DND-41 (cell line): ENCODE measurements at regions not wholly inside any gene's neighbourhood (a gene's known extent, or its start where the extent isn't known, plus 50 kb on each side); places are given as distances from the start of the nearest gene placed in this dataset.

Experiments used
- ATAC-seq: fragments of 200-7000 bp; cut with Tn5 transposase; 3 replicates; pipeline ENCODE4 v1.9.1; 2021; ENCODE audit warnings: low read depth; ENCODE audit not compliant: insufficient read depth
- DNase-seq: peaks from one replicate; pipeline ENCODE4 v3.0.0-alpha.2; 2020
- H2AFZ ChIP-seq: 2 replicates; pipeline ENCODE4 v1.6.0; 2012; ENCODE audit warnings: low read depth, low read length
- H3K27ac ChIP-seq: 2 replicates; pipeline ENCODE4 v1.5.1; 2012; ENCODE audit warnings: low read length, inconsistent platforms
- H3K27me3 ChIP-seq: fragments of 200-600 bp; sonication (generic); 2 replicates; pipeline ENCODE4 v1.6.0; 2012; ENCODE audit warnings: low read length, mild to moderate bottlenecking, inconsistent platforms; ENCODE audit not compliant: insufficient read depth, poor library complexity
- H3K36me3 ChIP-seq: 2 replicates; pipeline ENCODE4 v1.5.1; 2012; ENCODE audit warnings: low read length, inconsistent platforms; ENCODE audit not compliant: insufficient read depth
- H3K4me1 ChIP-seq: 2 replicates; pipeline ENCODE4 v1.5.1; 2012; ENCODE audit warnings: mild to moderate bottlenecking, low read length; ENCODE audit not compliant: insufficient read depth
- H3K4me2 ChIP-seq: 2 replicates; pipeline ENCODE4 v1.6.0; 2012; ENCODE audit warnings: mild to moderate bottlenecking, moderate library complexity, low read length, inconsistent platforms; ENCODE audit not compliant: insufficient read depth
- H3K4me3 ChIP-seq, 2 experiments: fragments of 200-600 bp in 1 of 2; shearing (Covaris generic) in 1 of 2; 2 replicates each; pipeline ENCODE4 v1.5.1; 2012 to 2016; ENCODE audit warnings: inconsistent platforms in 2 of 2, low read length in 2 of 2, mild to moderate bottlenecking in 2 of 2, low read depth in 1 of 2, moderate library complexity in 1 of 2
- H3K79me2 ChIP-seq: 2 replicates; pipeline ENCODE4 v1.6.0; 2012; ENCODE audit warnings: low read length, inconsistent platforms; ENCODE audit not compliant: insufficient read depth
- H3K9ac ChIP-seq: 2 replicates; pipeline ENCODE4 v1.6.0; 2012; ENCODE audit warnings: low read depth, mild to moderate bottlenecking, inconsistent platforms, low read length, moderate library complexity
- H3K9me3 ChIP-seq: 2 replicates; pipeline ENCODE4 v1.5.1; 2012; ENCODE audit warnings: low read length, moderate library complexity, mild to moderate bottlenecking, inconsistent platforms; ENCODE audit not compliant: insufficient read depth, severe bottlenecking
- H4K20me1 ChIP-seq: 2 replicates; pipeline ENCODE4 v1.6.0; 2012; ENCODE audit warnings: low read length; ENCODE audit not compliant: insufficient read depth
- EZH2 ChIP-seq: IDR thresholded peaks from 3 replicates; pipeline ENCODE4 v1.6.1; 2012; ENCODE audit warnings: borderline replicate concordance, low read depth, mild to moderate bottlenecking, moderate library complexity, low read length, inconsistent platforms; ENCODE audit not compliant: severe bottlenecking
- TF ChIP-seq, protein P1 (sequence below): IDR thresholded peaks from 2 replicates; pipeline ENCODE4 v1.5.1; 2012; ENCODE audit warnings: borderline replicate concordance, low read length, moderate library complexity, mild to moderate bottlenecking; ENCODE audit not compliant: poor library complexity, severe bottlenecking; ENCODE audit errors: extremely low read depth

- no peaks in the 10 kb centered on the region for H3K36me3 ChIP-seq
- H3K9ac ChIP-seq: no peak overlapping the region
- H3K9me3 ChIP-seq: no peaks in the 10 kb centered on the region
- ATAC-seq (no peak), DNase-seq (no peak)
- no peak overlapping the region for H3K27ac ChIP-seq
- H3K4me1 ChIP-seq: no peaks in the 10 kb centered on the region
- H3K4me2 ChIP-seq: no peak overlapping the region
- H2AFZ ChIP-seq: no peak overlapping the region
- H3K4me3 ChIP-seq: no peak overlapping the region
- no peaks in the 10 kb centered on the region for H3K27me3 ChIP-seq
- TF ChIP-seq EZH2: no peak
- TF ChIP-seq, protein P1, sequence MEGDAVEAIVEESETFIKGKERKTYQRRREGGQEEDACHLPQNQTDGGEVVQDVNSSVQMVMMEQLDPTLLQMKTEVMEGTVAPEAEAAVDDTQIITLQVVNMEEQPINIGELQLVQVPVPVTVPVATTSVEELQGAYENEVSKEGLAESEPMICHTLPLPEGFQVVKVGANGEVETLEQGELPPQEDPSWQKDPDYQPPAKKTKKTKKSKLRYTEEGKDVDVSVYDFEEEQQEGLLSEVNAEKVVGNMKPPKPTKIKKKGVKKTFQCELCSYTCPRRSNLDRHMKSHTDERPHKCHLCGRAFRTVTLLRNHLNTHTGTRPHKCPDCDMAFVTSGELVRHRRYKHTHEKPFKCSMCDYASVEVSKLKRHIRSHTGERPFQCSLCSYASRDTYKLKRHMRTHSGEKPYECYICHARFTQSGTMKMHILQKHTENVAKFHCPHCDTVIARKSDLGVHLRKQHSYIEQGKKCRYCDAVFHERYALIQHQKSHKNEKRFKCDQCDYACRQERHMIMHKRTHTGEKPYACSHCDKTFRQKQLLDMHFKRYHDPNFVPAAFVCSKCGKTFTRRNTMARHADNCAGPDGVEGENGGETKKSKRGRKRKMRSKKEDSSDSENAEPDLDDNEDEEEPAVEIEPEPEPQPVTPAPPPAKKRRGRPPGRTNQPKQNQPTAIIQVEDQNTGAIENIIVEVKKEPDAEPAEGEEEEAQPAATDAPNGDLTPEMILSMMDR: no peak
- no peaks in the 10 kb centered on the region for H3K79me2 ChIP-seq
- no peaks in the 10 kb centered on the region for H4K20me1 ChIP-seq
These were observed 231.6 kb downstream of the ZIC1 start for GRCh38 chr3:147640781-147641180.

- Histone ChIP-seq H4K20me1 (no peaks in the 10 kb centered on the region), H3K9me3 (no peaks in the 10 kb centered on the region), H3K4me2 (no peak overlapping the region), H3K9ac (no peak overlapping the region), H3K79me2 (no peaks in the 10 kb centered on the region), H3K4me1 (no peaks in the 10 kb centered on the region), H3K36me3 (no peaks in the 10 kb centered on the region), H3K27me3 (no peaks in the 10 kb centered on the region), H3K4me3 (no peak overlapping the region), H2AFZ (no peak overlapping the region), H3K27ac (no peak overlapping the region)
- TF ChIP-seq, protein P1: no peak
- no peak for TF ChIP-seq EZH2
- ATAC-seq (no peak), DNase-seq (no peak)
These were observed 236.6 kb downstream of the ZIC1 start for GRCh38 chr3:147645761-147646160.

DNA sequence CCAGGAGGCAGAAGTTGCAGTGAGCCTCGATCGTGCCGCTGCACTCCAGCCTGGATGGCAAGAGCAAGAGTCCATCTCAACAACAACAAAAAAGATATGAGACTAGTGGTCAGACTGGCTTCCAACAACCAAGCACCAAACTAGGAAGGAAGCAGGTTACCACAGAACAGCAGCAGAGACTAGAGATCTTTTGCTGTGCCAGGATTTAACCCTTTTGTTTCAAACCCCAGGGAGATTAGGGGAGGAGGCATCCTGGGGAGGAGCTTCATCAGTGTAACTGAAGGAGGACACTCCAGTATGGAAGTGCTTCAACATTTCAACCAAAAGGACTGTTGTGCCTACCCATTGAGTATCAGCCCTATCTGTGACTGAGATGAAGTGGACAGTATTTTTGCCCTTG is 240.3 kb downstream of the ZIC1 start:
- H4K20me1 ChIP-seq: no peaks in the 10 kb centered on the region
- no peak for ATAC-seq
- no peak for DNase-seq
- no peak overlapping the region for H2AFZ ChIP-seq
- no peaks in the 10 kb centered on the region for H3K79me2 ChIP-seq
- no peak overlapping the region for H3K4me3 ChIP-seq
- H3K4me1 ChIP-seq: peaks cover 4% of the 10 kb centered on the region; the same call in 1 of the 2 replicates
- H3K4me2 ChIP-seq: no peak overlapping the region
- no peaks in the 10 kb centered on the region for H3K27me3 ChIP-seq
- TF ChIP-seq, protein P1: no peak
- TF ChIP-seq EZH2: no peak
- no peaks in the 10 kb centered on the region for H3K36me3 ChIP-seq
- no peak overlapping the region for H3K9ac ChIP-seq
- no peak overlapping the region for H3K27ac ChIP-seq
- H3K9me3 ChIP-seq: no peaks in the 10 kb centered on the region
